A673 (cell line): ENCODE measurements at regions not wholly inside any gene's neighbourhood (a gene's known extent, or its start where the extent isn't known, plus 50 kb on each side); places are given as distances from the start of the nearest gene placed in this dataset.

Experiments
- EZH2 ChIP-seq: fragments of 200-600 bp; sonication (generic); IDR thresholded peaks from 2 replicates; pipeline ENCODE4 v1.6.1; 2017; ENCODE audit warnings: borderline replicate concordance, low read depth, mild to moderate bottlenecking, mixed read lengths, antibody characterized with exemption, low read length; ENCODE audit not compliant: poor library complexity, severe bottlenecking
- TF ChIP-seq, protein P1 (sequence below): fragments of 300-800, 200-600 bp; sonication (generic); conservative IDR thresholded peaks from 2 replicates; pipeline ENCODE4 v1.5.1; 2017; ENCODE audit warnings: low read depth, mild to moderate bottlenecking, antibody characterized with exemption, low read length, moderate library complexity, mixed read lengths

DNA sequence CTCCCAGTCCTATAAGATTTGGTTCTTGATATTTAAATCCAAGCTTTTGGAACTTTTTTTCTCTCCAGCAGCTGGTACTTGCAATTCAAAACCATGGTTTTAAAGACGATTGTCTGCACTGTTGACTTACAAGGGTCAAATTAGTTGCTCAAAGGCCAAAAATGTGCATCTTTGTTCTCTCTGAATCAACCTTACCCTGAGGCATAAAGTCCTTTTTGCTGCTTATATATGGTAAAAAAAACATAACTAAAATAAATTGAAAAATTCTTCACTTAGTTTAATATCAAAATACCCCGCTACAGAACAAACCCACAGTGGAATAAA lies 592.7 kb downstream of the XIRP2 start:
- TF ChIP-seq, protein P1, sequence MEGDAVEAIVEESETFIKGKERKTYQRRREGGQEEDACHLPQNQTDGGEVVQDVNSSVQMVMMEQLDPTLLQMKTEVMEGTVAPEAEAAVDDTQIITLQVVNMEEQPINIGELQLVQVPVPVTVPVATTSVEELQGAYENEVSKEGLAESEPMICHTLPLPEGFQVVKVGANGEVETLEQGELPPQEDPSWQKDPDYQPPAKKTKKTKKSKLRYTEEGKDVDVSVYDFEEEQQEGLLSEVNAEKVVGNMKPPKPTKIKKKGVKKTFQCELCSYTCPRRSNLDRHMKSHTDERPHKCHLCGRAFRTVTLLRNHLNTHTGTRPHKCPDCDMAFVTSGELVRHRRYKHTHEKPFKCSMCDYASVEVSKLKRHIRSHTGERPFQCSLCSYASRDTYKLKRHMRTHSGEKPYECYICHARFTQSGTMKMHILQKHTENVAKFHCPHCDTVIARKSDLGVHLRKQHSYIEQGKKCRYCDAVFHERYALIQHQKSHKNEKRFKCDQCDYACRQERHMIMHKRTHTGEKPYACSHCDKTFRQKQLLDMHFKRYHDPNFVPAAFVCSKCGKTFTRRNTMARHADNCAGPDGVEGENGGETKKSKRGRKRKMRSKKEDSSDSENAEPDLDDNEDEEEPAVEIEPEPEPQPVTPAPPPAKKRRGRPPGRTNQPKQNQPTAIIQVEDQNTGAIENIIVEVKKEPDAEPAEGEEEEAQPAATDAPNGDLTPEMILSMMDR = no peak
- TF ChIP-seq EZH2 = no peak
